Type B pancreatic cell (in vitro differentiated cells): ENCODE measurements at regions not wholly inside any gene's neighbourhood (a gene's known extent, or its start where the extent isn't known, plus 50 kb on each side); places are given as distances from the start of the nearest gene placed in this dataset.
"Not testable (repeated sequence)": the region's sequence is repeated elsewhere in the genome, so short reads cannot be mapped to it uniquely, and the experiment has no call there.

Source experiments
- DNase-seq: peaks from one replicate; pipeline ENCODE4 v3.0.0; 2021; ENCODE audit warnings: mixed read lengths; ENCODE audit not compliant: unreplicated experiment; ENCODE audit errors: extremely low spot score
- H3K27ac Mint-ChIP-seq: 2 replicates; pipeline ENCODE4 v1.8.0; 2021; ENCODE audit warnings: mild to moderate bottlenecking, mixed read lengths
- H3K27me3 Mint-ChIP-seq: 2 replicates; pipeline ENCODE4 v1.8.0; 2021; ENCODE audit warnings: mixed read lengths
- H3K36me3 Mint-ChIP-seq: 2 replicates; pipeline ENCODE4 v1.8.0; 2021; ENCODE audit warnings: mixed read lengths
- H3K4me1 Mint-ChIP-seq: one replicate; pipeline ENCODE4 v1.8.0; 2021; ENCODE audit warnings: mixed read lengths; ENCODE audit not compliant: unreplicated experiment
- H3K4me3 Mint-ChIP-seq: 2 replicates; pipeline ENCODE4 v1.8.0; 2021; ENCODE audit warnings: mild to moderate bottlenecking, mixed read lengths
- H3K9me3 Mint-ChIP-seq: 2 replicates; pipeline ENCODE4 v1.8.0; 2021; ENCODE audit warnings: mixed read lengths
- TF ChIP-seq, protein P1 (sequence below): fragments of 200-600 bp; sonication (generic); conservative IDR thresholded peaks from 2 replicates; pipeline ENCODE4 v1.5.0; 2021; ENCODE audit warnings: antibody characterized with exemption, mild to moderate bottlenecking

DNA sequence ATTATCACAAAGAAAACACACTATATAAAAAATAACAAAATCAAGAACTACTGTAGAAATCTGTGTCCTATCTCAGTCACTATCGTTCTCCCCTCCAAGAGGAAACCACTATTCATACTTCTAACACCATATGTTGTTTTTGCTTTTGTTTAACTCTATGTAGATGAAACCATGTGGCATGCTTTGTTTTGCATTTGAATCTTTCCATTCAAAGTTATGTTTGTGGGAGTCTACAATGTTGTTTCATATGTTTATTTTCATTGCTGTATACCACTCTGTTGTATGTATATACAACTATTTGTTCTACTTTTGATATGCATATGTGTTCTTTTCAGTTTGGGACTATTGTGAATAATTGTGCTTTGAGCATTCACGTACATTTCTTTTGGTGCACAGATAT is 116.1 kb downstream of the PABPC4L start:
- Mint-ChIP-seq H3K4me1 (no peaks in the 10 kb centered on the region), H3K9me3 (no peaks in the 10 kb centered on the region), H3K36me3 (no peaks in the 10 kb centered on the region), H3K27ac (no peak overlapping the region), H3K4me3 (no peak overlapping the region), H3K27me3 (no peaks in the 10 kb centered on the region)
- no peak for DNase-seq
- TF ChIP-seq, protein P1, sequence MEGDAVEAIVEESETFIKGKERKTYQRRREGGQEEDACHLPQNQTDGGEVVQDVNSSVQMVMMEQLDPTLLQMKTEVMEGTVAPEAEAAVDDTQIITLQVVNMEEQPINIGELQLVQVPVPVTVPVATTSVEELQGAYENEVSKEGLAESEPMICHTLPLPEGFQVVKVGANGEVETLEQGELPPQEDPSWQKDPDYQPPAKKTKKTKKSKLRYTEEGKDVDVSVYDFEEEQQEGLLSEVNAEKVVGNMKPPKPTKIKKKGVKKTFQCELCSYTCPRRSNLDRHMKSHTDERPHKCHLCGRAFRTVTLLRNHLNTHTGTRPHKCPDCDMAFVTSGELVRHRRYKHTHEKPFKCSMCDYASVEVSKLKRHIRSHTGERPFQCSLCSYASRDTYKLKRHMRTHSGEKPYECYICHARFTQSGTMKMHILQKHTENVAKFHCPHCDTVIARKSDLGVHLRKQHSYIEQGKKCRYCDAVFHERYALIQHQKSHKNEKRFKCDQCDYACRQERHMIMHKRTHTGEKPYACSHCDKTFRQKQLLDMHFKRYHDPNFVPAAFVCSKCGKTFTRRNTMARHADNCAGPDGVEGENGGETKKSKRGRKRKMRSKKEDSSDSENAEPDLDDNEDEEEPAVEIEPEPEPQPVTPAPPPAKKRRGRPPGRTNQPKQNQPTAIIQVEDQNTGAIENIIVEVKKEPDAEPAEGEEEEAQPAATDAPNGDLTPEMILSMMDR = no peak

GRCh38 chr4:134079085-134079484 is 122.5 kb downstream of the PABPC4L start:
- not testable (repeated sequence) for H3K9me3 Mint-ChIP-seq, H3K27ac Mint-ChIP-seq, H3K4me1 Mint-ChIP-seq, H3K4me3 Mint-ChIP-seq, H3K27me3 Mint-ChIP-seq, H3K36me3 Mint-ChIP-seq, DNase-seq

DNA sequence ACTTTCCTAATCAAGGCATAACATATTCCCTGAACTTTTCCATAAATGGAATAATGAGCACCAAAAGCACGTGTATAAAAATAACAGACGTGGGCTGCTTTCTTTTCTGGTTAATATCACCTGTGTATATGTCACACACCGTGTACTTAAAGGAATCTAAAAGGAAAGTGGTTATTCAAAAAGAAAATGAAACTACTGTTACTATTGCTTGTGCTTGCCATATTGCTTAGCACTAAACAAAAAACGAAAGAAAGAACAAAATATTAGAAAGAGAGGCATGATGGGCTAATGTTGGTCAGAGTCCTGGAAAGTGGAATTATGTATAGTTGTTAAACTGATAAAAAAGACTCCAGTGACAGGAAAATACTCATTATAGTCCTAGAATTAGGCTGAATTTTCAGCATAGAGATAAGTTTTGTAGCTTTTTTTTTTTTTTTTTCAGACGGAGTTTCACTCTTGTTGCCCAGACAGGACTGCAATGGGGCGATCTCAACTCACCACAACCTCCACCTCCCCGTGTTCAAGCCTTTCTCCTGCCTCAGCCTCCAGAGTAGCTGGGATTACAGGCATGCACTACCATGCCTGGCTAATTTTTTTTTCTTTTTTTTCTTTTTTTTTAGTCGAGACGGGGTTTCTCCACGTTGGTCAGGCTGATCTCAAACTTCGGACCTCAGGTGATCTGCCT is 123.2 kb downstream of the PABPC4L start:
- TF ChIP-seq, protein P1 = no peak
- no peaks in the 10 kb centered on the region for H3K27me3 Mint-ChIP-seq
- no peak for DNase-seq
- H3K27ac Mint-ChIP-seq = no peak overlapping the region
- no peaks in the 10 kb centered on the region for H3K4me1 Mint-ChIP-seq
- H3K4me3 Mint-ChIP-seq = no peak overlapping the region
- H3K9me3 Mint-ChIP-seq = no peaks in the 10 kb centered on the region
- H3K36me3 Mint-ChIP-seq = no peaks in the 10 kb centered on the region

DNA sequence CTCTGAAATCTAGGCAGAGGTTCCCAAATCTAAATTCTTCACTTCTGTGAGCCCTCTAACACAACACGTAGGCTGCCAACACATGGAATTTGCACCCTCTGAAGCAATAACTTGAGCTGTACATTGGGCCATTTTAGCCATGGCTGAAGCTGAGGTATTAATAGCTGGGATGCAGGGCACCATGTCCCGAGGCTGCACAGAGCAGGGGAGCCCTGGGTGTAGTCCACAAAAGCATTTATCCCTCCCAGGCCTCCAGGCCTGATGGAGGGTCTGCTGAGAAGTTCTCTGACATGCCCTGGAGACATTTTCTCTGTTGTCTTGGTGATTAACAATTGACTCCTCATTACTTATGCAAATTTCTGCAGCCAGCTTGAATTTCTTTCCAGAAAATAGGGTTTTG is 127.9 kb downstream of the PABPC4L start:
- Mint-ChIP-seq H3K9me3 (no peaks in the 10 kb centered on the region), H3K4me1 (no peaks in the 10 kb centered on the region), H3K27me3 (no peaks in the 10 kb centered on the region), H3K4me3 (no peak overlapping the region), H3K36me3 (no peaks in the 10 kb centered on the region), H3K27ac (no peak overlapping the region)
- TF ChIP-seq, protein P1 = no peak
- no peak for DNase-seq

GRCh38 chr4:134072137-134072536 is 129.5 kb downstream of the PABPC4L start:
- H3K27me3 Mint-ChIP-seq = no peaks in the 10 kb centered on the region
- TF ChIP-seq, protein P1 = no peak
- H3K4me1 Mint-ChIP-seq = no peaks in the 10 kb centered on the region
- no peak overlapping the region for H3K4me3 Mint-ChIP-seq
- no peaks in the 10 kb centered on the region for H3K9me3 Mint-ChIP-seq
- no peaks in the 10 kb centered on the region for H3K36me3 Mint-ChIP-seq
- no peak for DNase-seq
- no peak overlapping the region for H3K27ac Mint-ChIP-seq

DNA sequence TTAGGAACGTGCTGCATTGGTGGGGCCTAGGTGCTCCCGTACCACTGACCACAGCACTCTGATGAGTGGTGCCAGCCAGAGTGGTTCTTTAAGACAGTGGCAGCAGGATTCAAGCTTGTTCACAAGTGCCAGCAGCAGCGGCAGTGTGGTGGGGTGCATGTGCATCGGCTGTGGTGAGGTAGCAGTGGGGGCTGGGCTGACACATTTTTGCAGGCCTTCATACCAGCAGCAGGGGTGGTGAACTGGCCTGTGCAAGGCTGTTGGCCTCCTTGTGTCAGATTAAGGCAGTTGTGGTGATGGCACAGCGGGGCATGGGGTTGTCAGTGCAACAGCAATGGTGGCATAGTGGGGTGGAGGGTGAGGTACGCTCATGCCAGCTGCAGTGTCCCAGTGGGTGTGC is 131.4 kb downstream of the PABPC4L start:
- Mint-ChIP-seq H3K4me1 (no peaks in the 10 kb centered on the region), H3K27ac (no peak overlapping the region), H3K27me3 (no peaks in the 10 kb centered on the region), H3K4me3 (no peak overlapping the region), H3K9me3 (no peaks in the 10 kb centered on the region), H3K36me3 (no peaks in the 10 kb centered on the region)
- TF ChIP-seq, protein P1 = no peak
- DNase-seq = no peak
